ENCODE measurements at regions not wholly inside any gene's neighbourhood (a gene's known extent, or its start where the extent isn't known, plus 50 kb on each side); places are given as distances from the start of the nearest gene placed in this dataset.
"Not testable (repeated sequence)": the region's sequence is repeated elsewhere in the genome, so short reads cannot be mapped to it uniquely, and the experiment has no call there.

DNA sequence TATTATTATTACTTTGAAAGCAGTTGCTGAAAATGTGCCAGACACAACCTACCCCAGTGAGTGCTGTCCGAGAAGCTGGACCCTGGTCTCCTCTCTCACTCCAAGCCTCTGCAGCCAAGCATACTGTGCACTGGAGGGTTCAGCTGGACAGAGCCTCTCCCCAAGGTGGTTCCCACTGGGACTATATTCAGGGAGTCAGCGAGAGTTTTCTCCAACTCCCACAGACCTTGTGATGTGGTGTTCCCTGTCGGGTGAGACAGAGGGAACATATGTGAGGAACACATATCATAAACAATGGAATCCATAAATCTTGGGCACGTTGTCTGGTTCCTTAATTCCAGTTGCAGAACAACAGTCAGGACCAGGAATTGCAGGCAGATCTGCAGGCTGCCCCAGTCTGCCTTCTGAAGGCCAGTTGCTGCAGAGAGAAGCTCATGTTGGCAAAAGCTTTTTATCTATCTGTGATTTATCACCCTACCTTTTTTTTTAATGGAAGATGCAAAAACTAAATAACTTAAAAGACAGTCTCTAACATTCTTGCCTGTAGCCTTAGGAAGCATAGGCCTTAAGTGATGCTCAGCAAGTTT is 619.8 kb upstream of the TBX3 start:
- Mint-ChIP-seq H3K4me1 (ENCODE audit: low read depth) (peaks cover 5% of the 10 kb centered on the region), H3K4me3 (no peak overlapping the region), H3K27me3 (ENCODE audit: insufficient read depth) (no peaks in the 10 kb centered on the region; the same call in 1 of the 2 replicates), H3K27ac (no peak overlapping the region), H3K9me3 (no peaks in the 10 kb centered on the region), H3K36me3 (ENCODE audit: low read depth) (no peaks in the 10 kb centered on the region)
- DNase-seq, result no peak
- TF ChIP-seq, protein P1, sequence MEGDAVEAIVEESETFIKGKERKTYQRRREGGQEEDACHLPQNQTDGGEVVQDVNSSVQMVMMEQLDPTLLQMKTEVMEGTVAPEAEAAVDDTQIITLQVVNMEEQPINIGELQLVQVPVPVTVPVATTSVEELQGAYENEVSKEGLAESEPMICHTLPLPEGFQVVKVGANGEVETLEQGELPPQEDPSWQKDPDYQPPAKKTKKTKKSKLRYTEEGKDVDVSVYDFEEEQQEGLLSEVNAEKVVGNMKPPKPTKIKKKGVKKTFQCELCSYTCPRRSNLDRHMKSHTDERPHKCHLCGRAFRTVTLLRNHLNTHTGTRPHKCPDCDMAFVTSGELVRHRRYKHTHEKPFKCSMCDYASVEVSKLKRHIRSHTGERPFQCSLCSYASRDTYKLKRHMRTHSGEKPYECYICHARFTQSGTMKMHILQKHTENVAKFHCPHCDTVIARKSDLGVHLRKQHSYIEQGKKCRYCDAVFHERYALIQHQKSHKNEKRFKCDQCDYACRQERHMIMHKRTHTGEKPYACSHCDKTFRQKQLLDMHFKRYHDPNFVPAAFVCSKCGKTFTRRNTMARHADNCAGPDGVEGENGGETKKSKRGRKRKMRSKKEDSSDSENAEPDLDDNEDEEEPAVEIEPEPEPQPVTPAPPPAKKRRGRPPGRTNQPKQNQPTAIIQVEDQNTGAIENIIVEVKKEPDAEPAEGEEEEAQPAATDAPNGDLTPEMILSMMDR (IDR thresholded peaks at IDR 0.05), result no peak

- Mint-ChIP-seq H3K9me3 (no peaks in the 10 kb centered on the region), H3K36me3 (ENCODE audit: low read depth) (no peaks in the 10 kb centered on the region), H3K4me3 (no peak overlapping the region), H3K4me1 (ENCODE audit: low read depth) (peaks cover 11% of the 10 kb centered on the region), H3K27me3 (ENCODE audit: insufficient read depth) (peaks cover 2% of the 10 kb centered on the region; the same call in 1 of the 2 replicates), H3K27ac (no peak overlapping the region)
- TF ChIP-seq, protein P1 (IDR thresholded peaks at IDR 0.05), result no peak
- no peak for DNase-seq
Observed at GRCh38 chr12:115297445-115297844, 613.5 kb upstream of the TBX3 start.

DNA sequence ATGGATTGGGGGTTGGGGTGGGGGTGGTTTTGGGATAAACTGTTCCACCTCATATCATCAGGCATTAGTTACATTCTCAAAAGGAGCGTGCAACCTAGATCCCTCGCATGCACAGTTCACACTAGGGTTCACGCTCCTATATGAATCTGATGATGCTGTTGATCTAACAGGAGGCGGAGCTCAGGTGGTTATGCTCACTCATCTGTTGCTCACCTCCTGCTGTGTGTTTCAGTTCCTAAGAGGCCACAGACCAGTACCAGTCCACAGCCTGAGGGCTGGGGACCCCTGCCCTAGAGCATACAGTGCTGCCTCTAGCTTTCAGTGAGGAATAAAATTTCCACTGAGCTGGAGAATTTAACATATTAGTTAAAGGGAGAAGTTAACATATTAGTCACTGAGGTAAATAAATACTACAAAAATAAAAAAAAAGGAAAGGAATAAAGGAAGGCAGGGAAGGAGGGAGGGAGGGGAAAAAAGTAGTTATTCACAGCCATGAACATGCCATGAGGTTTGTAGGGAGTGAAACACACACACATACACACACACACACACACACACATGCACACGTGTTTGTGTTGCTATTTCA is 612.7 kb upstream of the TBX3 start:
- peaks cover 2% of the 10 kb centered on the region; the same call in 1 of the 2 replicates for H3K27me3 Mint-ChIP-seq (ENCODE audit: insufficient read depth)
- no peak for DNase-seq
- H3K4me3 Mint-ChIP-seq, result no peak overlapping the region
- H3K4me1 Mint-ChIP-seq (ENCODE audit: low read depth), result peaks cover 11% of the 10 kb centered on the region
- H3K9me3 Mint-ChIP-seq, result no peaks in the 10 kb centered on the region
- no peak overlapping the region for H3K27ac Mint-ChIP-seq
- TF ChIP-seq, protein P1 (IDR thresholded peaks at IDR 0.05), result no peak
- no peaks in the 10 kb centered on the region for H3K36me3 Mint-ChIP-seq (ENCODE audit: low read depth)

DNA sequence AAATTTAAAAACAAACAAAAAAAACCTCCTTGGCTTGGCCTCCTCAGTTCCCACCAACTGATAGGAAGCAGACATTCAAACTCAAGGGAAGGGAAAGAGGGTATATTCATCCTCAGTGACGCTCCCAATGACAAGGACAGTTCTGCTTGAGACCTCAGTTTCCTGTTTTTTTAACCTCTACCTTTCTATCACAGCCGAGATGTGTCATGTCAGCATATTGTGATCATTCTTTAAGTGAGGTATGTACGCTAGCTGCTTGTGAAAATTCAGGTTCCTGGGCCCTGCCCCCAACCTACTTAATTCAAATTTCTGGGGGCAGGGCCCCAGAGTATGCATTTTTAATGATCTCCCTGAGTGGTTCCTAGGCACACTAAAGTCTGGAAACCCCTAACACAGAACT is 611.9 kb upstream of the TBX3 start:
- no peaks in the 10 kb centered on the region for H3K36me3 Mint-ChIP-seq (ENCODE audit: low read depth)
- no peak for DNase-seq
- TF ChIP-seq, protein P1 (IDR thresholded peaks at IDR 0.05), result no peak
- peaks cover 2% of the 10 kb centered on the region; the same call in 1 of the 2 replicates for H3K27me3 Mint-ChIP-seq (ENCODE audit: insufficient read depth)
- no peak overlapping the region for H3K27ac Mint-ChIP-seq
- H3K9me3 Mint-ChIP-seq, result no peaks in the 10 kb centered on the region
- H3K4me3 Mint-ChIP-seq, result no peak overlapping the region
- peaks cover 11% of the 10 kb centered on the region for H3K4me1 Mint-ChIP-seq (ENCODE audit: low read depth)

GRCh38 chr12:115294453-115295133 is 610.6 kb upstream of the TBX3 start:
- no peak overlapping the region; the same call in 1 of the 2 replicates for H3K27ac Mint-ChIP-seq

GRCh38 chr12:115285429-115285828 is 601.5 kb upstream of the TBX3 start:
- not testable (repeated sequence) for DNase-seq; H3K4me1 Mint-ChIP-seq (ENCODE audit: low read depth); H3K4me3 Mint-ChIP-seq; H3K36me3 Mint-ChIP-seq (ENCODE audit: low read depth); H3K27me3 Mint-ChIP-seq (ENCODE audit: insufficient read depth); H3K9me3 Mint-ChIP-seq; H3K27ac Mint-ChIP-seq

More at GRCh38 chr12:115294453-115295133, 610.6 kb upstream of the TBX3 start:
- H3K4me3 Mint-ChIP-seq, result no peak overlapping the region
- H3K4me1 Mint-ChIP-seq (ENCODE audit: low read depth), result peaks cover 11% of the 10 kb centered on the region
- peak; percentile 12 for DNase-seq
- peaks cover 2% of the 10 kb centered on the region; the same call in 1 of the 2 replicates for H3K27me3 Mint-ChIP-seq (ENCODE audit: insufficient read depth)
- H3K36me3 Mint-ChIP-seq (ENCODE audit: low read depth), result no peaks in the 10 kb centered on the region
- no peaks in the 10 kb centered on the region for H3K9me3 Mint-ChIP-seq
- TF ChIP-seq, protein P1 (IDR thresholded peaks at IDR 0.05), result no peak
